ENCODE measurements at regions not wholly inside any gene's neighbourhood (a gene's known extent, or its start where the extent isn't known, plus 50 kb on each side); places are given as distances from the start of the nearest gene placed in this dataset.
A peak's percentile ranks its signal among the peaks of the same experiment; 100 is the strongest.

DNA sequence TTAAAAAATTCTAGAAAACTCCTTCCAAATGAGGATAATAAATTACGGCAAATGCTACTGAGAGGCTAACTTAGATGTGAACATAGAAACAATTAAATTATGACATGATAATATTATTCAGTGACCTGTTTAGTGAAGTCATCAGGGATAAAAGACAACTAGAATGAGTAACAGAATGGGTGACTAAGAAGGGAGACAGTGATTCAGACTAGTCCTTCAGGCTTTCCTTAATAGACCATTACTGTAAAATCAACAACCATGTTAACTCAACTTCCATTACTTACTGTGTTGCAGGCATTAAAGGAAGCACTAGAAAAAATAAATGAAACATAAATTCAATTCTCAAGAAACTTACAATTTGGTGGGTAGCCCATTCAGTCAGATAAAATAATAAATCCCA lies 543.9 kb upstream of the LRFN5 start:
- no peaks in the 10 kb centered on the region for H3K36me3 ChIP-seq (ENCODE audit: insufficient read depth, low read length)
- H3K9ac ChIP-seq (ENCODE audit: low read length) = no peak overlapping the region
- TF ChIP-seq MXI1 (conservative IDR thresholded peaks at IDR 0.05; ENCODE audit: poor library complexity, severe bottlenecking) (no peak), POLR2AphosphoS5 (IDR thresholded peaks at IDR 0.05) (no peak), EP300 (conservative IDR thresholded peaks at IDR 0.05; ENCODE audit: poor library complexity, severe bottlenecking) (no peak), SMC3 (conservative IDR thresholded peaks at IDR 0.05; ENCODE audit: poor library complexity) (no peak), TAF1 (IDR thresholded peaks at IDR 0.05; ENCODE audit: low read depth) (no peak), EZH2 (IDR thresholded peaks at IDR 0.05; ENCODE audit: borderline replicate concordance, insufficient read depth, low read length, poor library complexity, severe bottlenecking) (no peak), RAD21 (conservative IDR thresholded peaks at IDR 0.05) (no peak)
- TF ChIP-seq, protein P1, sequence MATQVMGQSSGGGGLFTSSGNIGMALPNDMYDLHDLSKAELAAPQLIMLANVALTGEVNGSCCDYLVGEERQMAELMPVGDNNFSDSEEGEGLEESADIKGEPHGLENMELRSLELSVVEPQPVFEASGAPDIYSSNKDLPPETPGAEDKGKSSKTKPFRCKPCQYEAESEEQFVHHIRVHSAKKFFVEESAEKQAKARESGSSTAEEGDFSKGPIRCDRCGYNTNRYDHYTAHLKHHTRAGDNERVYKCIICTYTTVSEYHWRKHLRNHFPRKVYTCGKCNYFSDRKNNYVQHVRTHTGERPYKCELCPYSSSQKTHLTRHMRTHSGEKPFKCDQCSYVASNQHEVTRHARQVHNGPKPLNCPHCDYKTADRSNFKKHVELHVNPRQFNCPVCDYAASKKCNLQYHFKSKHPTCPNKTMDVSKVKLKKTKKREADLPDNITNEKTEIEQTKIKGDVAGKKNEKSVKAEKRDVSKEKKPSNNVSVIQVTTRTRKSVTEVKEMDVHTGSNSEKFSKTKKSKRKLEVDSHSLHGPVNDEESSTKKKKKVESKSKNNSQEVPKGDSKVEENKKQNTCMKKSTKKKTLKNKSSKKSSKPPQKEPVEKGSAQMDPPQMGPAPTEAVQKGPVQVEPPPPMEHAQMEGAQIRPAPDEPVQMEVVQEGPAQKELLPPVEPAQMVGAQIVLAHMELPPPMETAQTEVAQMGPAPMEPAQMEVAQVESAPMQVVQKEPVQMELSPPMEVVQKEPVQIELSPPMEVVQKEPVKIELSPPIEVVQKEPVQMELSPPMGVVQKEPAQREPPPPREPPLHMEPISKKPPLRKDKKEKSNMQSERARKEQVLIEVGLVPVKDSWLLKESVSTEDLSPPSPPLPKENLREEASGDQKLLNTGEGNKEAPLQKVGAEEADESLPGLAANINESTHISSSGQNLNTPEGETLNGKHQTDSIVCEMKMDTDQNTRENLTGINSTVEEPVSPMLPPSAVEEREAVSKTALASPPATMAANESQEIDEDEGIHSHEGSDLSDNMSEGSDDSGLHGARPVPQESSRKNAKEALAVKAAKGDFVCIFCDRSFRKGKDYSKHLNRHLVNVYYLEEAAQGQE (IDR thresholded peaks at IDR 0.05; ENCODE audit: borderline replicate concordance) = no peak
- TF ChIP-seq, protein P2, sequence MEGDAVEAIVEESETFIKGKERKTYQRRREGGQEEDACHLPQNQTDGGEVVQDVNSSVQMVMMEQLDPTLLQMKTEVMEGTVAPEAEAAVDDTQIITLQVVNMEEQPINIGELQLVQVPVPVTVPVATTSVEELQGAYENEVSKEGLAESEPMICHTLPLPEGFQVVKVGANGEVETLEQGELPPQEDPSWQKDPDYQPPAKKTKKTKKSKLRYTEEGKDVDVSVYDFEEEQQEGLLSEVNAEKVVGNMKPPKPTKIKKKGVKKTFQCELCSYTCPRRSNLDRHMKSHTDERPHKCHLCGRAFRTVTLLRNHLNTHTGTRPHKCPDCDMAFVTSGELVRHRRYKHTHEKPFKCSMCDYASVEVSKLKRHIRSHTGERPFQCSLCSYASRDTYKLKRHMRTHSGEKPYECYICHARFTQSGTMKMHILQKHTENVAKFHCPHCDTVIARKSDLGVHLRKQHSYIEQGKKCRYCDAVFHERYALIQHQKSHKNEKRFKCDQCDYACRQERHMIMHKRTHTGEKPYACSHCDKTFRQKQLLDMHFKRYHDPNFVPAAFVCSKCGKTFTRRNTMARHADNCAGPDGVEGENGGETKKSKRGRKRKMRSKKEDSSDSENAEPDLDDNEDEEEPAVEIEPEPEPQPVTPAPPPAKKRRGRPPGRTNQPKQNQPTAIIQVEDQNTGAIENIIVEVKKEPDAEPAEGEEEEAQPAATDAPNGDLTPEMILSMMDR (IDR thresholded peaks at IDR 0.05; ENCODE audit: poor library complexity, severe bottlenecking) = no peak
- H2AFZ ChIP-seq (ENCODE audit: low read depth, low read length) = no peak overlapping the region
- no peaks in the 10 kb centered on the region for H3F3A ChIP-seq (ENCODE audit: insufficient read depth, low read length, poor library complexity, severe bottlenecking)
- H3K27me3 ChIP-seq (ENCODE audit: insufficient read depth, low read depth, low read length) = no peaks in the 10 kb centered on the region
- no peaks in the 10 kb centered on the region for H3K9me3 ChIP-seq (ENCODE audit: low read length)
- H3K27ac ChIP-seq (ENCODE audit: low read length) = no peak overlapping the region
- no peak overlapping the region for H3K4me2 ChIP-seq (ENCODE audit: low read length)
- H3K79me2 ChIP-seq (replicated peaks; ENCODE audit: insufficient read depth, low read length) = no peaks in the 10 kb centered on the region
- no peaks in the 10 kb centered on the region for H4K20me1 ChIP-seq (ENCODE audit: insufficient read depth)
- H3K4me3 ChIP-seq (ENCODE audit: low read length) = no peak overlapping the region
- no peaks in the 10 kb centered on the region for H3K9me2 ChIP-seq (ENCODE audit: insufficient read depth, low read length)

DNA sequence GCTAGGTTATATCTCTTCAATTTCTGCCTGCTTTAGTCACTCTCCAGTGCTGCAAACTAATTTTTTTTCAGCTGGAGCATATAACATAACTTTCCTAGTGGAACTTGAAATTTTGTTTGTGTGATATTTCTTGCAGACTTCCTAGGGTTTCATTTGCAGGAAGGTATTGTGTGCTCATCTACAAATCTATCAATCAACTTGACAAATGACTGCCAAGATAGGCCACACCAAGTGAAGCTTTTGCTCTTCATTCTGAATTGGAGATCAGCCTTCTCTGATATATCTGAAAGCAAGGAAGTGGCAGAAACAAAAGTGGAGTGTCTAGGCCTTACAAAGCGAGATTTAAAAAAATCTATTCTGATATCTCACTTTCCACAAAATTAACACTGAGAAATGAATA lies 551.1 kb upstream of the LRFN5 start:
- Histone ChIP-seq H3K4me3 (ENCODE audit: low read length) (no peak overlapping the region), H3K9me2 (ENCODE audit: insufficient read depth, low read length) (no peaks in the 10 kb centered on the region), H3K36me3 (ENCODE audit: insufficient read depth, low read length) (no peaks in the 10 kb centered on the region), H3K9me3 (ENCODE audit: low read length) (no peaks in the 10 kb centered on the region), H3K4me2 (ENCODE audit: low read length) (peak overlapping the region; percentile 10), H3K27me3 (ENCODE audit: insufficient read depth, low read depth, low read length) (no peaks in the 10 kb centered on the region), H3K27ac (ENCODE audit: low read length) (peak overlapping the region; percentile 28), H2AFZ (ENCODE audit: low read depth, low read length) (no peak overlapping the region), H3K79me2 (replicated peaks; ENCODE audit: insufficient read depth, low read length) (no peaks in the 10 kb centered on the region), H4K20me1 (ENCODE audit: insufficient read depth) (no peaks in the 10 kb centered on the region), H3K9ac (ENCODE audit: low read length) (no peak overlapping the region), H3F3A (ENCODE audit: insufficient read depth, low read length, poor library complexity, severe bottlenecking) (no peaks in the 10 kb centered on the region)
- TF ChIP-seq SMC3 (conservative IDR thresholded peaks at IDR 0.05; ENCODE audit: poor library complexity) (no peak), EP300 (conservative IDR thresholded peaks at IDR 0.05; ENCODE audit: poor library complexity, severe bottlenecking) (peak; percentile 92), RAD21 (conservative IDR thresholded peaks at IDR 0.05) (no peak), POLR2AphosphoS5 (IDR thresholded peaks at IDR 0.05) (peak; percentile 52)

DNA sequence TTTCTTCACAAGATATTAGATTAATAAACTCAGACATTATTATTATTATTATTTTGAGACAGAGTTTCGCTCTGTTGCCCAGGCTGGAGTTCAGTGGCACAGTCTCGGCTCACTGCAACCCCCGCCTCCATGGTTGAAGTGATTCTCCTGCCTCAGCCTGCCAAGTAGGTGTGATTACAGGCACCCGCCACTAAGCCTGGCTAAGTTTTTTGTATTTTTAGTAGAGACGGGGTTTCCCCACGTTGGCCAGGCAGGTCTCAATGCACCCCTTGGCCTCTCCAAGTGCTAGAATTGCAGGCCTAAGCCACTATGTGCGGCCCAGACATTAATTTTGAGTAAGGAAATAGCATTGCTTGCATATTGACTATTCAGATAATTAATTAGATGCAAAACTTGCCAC lies 554.9 kb upstream of the LRFN5 start:
- TF ChIP-seq POLR2AphosphoS5 (IDR thresholded peaks at IDR 0.05) (no peak), SMC3 (conservative IDR thresholded peaks at IDR 0.05; ENCODE audit: poor library complexity) (no peak), RAD21 (conservative IDR thresholded peaks at IDR 0.05) (no peak), TAF1 (IDR thresholded peaks at IDR 0.05; ENCODE audit: low read depth) (no peak), MXI1 (conservative IDR thresholded peaks at IDR 0.05; ENCODE audit: poor library complexity, severe bottlenecking) (no peak), EP300 (conservative IDR thresholded peaks at IDR 0.05; ENCODE audit: poor library complexity, severe bottlenecking) (no peak), EZH2 (IDR thresholded peaks at IDR 0.05; ENCODE audit: borderline replicate concordance, insufficient read depth, low read length, poor library complexity, severe bottlenecking) (no peak)
- TF ChIP-seq, protein P1 (IDR thresholded peaks at IDR 0.05; ENCODE audit: borderline replicate concordance) = no peak
- TF ChIP-seq, protein P2 (IDR thresholded peaks at IDR 0.05; ENCODE audit: poor library complexity, severe bottlenecking) = no peak
- Histone ChIP-seq H3K27ac (ENCODE audit: low read length) (no peak overlapping the region), H3F3A (ENCODE audit: insufficient read depth, low read length, poor library complexity, severe bottlenecking) (no peaks in the 10 kb centered on the region), H3K79me2 (replicated peaks; ENCODE audit: insufficient read depth, low read length) (no peaks in the 10 kb centered on the region), H4K20me1 (ENCODE audit: insufficient read depth) (no peaks in the 10 kb centered on the region), H3K27me3 (ENCODE audit: insufficient read depth, low read depth, low read length) (no peaks in the 10 kb centered on the region), H3K36me3 (ENCODE audit: insufficient read depth, low read length) (no peaks in the 10 kb centered on the region), H3K4me2 (ENCODE audit: low read length) (no peak overlapping the region), H3K9ac (ENCODE audit: low read length) (no peak overlapping the region), H3K4me3 (ENCODE audit: low read length) (no peak overlapping the region), H3K9me2 (ENCODE audit: insufficient read depth, low read length) (no peaks in the 10 kb centered on the region), H2AFZ (ENCODE audit: low read depth, low read length) (no peak overlapping the region), H3K9me3 (ENCODE audit: low read length) (no peaks in the 10 kb centered on the region)

Measured in neural cell (in vitro differentiated cells).